Choroid plexus epithelial cell (primary cell): ENCODE measurements at regions not wholly inside any gene's neighbourhood (a gene's known extent, or its start where the extent isn't known, plus 50 kb on each side); places are given as distances from the start of the nearest gene placed in this dataset.

ENCODE experiments used
- DNase-seq: peaks from one replicate; pipeline ENCODE4 v3.0.0-alpha.2; 2010; ENCODE audit warnings: low read depth
- H3K4me3 ChIP-seq: 2 replicates; pipeline ENCODE4 v1.5.1; 2011; ENCODE audit warnings: low read depth, mild to moderate bottlenecking, control low read depth, low read length, moderate library complexity
- TF ChIP-seq, protein P1 (sequence below): conservative IDR thresholded peaks from 2 replicates; pipeline ENCODE4 v1.5.1; 2011; ENCODE audit warnings: low read depth, mild to moderate bottlenecking, control low read depth, inconsistent platforms, low read length, moderate library complexity

DNA sequence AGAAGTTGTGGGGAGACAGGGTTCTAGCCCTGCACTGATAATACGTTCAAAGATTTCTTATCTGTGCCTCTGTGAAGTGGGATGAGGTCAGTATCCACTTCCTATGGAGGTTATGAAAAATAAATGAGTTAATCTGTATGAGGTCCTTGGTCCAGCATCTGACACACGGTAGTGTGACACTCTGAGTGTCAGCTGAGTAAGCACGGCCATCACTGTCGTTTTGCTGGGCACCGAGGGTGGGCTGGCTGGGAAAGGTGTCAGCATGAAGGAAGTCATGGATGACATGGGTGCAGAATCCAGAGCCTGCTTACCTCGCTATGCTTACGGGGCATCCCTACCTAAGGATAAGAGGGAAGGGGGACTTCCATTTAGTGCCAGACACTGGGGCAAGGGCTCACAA, 150.3 kb downstream of the INHBB start:
- no peak overlapping the region for H3K4me3 ChIP-seq
- no peak for DNase-seq
- TF ChIP-seq, protein P1, sequence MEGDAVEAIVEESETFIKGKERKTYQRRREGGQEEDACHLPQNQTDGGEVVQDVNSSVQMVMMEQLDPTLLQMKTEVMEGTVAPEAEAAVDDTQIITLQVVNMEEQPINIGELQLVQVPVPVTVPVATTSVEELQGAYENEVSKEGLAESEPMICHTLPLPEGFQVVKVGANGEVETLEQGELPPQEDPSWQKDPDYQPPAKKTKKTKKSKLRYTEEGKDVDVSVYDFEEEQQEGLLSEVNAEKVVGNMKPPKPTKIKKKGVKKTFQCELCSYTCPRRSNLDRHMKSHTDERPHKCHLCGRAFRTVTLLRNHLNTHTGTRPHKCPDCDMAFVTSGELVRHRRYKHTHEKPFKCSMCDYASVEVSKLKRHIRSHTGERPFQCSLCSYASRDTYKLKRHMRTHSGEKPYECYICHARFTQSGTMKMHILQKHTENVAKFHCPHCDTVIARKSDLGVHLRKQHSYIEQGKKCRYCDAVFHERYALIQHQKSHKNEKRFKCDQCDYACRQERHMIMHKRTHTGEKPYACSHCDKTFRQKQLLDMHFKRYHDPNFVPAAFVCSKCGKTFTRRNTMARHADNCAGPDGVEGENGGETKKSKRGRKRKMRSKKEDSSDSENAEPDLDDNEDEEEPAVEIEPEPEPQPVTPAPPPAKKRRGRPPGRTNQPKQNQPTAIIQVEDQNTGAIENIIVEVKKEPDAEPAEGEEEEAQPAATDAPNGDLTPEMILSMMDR, result no peak

DNA sequence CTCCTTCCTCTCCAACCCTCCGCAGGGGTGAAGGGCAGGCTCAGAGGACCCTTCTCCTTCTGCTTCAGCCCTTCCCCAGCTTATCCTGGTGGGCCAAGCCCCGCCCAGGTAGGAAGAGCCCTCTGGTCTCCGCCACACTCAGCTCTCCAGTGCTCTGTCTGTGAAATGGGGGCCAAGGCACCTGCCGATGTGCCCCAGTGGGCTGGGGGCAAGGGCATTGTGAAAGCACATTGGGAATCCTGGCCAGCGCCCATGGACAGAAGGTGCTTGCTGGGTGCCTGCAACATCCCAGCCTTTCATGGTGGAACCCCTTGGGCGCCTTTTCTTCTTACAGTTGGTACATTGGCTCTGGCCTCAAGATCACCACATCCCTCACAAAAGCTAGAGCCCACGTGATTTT, 150.8 kb downstream of the INHBB start:
- DNase-seq, result no peak
- TF ChIP-seq, protein P1, result no peak
- H3K4me3 ChIP-seq, result no peak overlapping the region

DNA sequence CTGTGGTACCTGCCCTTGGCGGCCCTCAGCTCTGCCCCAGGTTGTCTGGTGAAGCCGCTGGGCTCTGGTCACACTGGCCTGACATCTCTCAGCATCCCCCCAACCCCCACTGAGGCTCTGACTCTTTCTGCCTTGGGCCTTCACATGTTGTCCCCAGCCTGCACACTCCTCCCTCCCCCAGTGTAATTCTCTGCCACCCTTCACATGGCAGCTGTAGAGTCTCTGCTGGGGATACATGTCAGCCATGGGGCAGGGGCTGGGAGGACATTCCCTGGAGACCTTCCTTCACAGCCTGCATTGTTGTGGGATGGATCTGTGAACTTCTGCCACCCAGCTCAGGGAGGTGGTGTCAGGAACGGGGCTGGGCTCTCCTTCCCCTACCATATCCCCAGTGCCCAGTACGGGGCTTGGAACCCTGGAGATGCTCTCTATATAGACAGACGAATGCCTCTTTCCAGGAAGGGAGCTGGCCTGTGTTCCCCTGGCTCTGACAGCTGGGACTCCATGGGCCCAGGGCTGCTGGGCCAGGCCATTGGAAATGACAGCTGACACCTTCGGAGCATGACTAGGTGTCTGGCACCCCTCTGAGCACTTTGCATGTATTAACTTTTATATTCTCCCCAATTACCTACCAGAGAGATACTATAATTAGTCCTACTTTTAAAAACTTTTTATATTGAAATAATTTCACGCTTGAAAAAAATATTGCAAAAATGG, 151.5 kb downstream of the INHBB start:
- TF ChIP-seq, protein P1, result no peak
- no peak for DNase-seq
- H3K4me3 ChIP-seq, result no peak overlapping the region

DNA sequence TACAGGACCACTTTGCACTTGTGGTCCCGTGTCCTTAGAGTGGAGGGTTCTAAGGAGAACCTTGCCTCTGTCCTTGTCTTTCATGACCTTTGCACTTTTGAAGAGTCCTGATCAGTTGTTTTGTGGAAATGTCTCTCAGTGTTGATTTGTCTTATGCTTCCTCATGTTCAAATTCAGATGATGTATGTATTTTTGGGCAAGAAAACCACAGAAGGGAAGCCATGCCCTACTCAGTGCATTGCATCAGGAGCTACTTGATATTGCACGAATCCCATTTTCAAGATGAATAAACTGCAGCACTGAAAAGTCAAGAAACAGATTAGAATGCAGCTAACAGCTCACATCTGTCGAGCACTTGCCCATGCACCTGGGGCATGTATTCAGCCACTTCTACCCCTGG, 152.2 kb downstream of the INHBB start:
- TF ChIP-seq, protein P1, result no peak
- no peak for DNase-seq
- no peak overlapping the region for H3K4me3 ChIP-seq

DNA sequence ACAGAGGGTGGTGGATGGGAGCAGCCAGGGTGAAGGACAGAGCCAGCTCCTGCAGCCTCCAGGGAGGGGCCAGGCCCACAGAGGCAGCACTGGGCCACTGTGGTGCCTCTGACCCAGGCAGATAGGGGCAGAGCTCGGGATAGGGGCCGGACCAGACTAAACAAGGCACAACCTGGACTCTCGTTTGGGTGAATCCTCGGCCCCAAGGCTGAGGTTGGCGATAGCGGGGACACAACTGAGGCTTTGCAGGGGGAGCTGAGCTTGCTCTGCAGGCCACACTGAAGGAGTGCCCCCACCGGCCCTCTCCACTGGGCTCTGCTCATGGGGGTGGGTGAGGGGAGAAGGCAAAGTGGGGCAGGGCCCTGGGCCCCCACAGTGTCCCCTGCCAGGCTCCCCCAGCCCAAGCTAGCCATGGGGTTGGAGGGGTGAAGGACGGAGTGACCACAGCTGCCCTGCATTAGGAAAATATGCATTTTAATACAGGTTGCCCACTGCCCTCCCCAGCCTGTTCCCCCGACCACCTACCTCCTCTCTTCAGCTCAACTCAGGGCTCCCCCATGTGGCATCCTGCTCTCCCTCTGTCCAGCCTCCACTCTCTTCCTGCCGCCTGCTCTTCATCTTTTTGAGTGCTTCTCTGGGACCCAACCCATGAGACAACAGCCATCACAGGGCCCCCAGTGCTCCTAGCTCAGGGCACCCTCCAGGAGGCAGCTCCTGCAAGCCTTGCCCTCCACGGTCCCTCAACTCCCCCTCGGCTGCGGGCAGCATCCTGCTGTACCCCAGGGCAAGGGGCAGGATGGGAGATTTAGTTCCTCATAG, 152.8 kb downstream of the INHBB start:
- DNase-seq, result no peak

DNA sequence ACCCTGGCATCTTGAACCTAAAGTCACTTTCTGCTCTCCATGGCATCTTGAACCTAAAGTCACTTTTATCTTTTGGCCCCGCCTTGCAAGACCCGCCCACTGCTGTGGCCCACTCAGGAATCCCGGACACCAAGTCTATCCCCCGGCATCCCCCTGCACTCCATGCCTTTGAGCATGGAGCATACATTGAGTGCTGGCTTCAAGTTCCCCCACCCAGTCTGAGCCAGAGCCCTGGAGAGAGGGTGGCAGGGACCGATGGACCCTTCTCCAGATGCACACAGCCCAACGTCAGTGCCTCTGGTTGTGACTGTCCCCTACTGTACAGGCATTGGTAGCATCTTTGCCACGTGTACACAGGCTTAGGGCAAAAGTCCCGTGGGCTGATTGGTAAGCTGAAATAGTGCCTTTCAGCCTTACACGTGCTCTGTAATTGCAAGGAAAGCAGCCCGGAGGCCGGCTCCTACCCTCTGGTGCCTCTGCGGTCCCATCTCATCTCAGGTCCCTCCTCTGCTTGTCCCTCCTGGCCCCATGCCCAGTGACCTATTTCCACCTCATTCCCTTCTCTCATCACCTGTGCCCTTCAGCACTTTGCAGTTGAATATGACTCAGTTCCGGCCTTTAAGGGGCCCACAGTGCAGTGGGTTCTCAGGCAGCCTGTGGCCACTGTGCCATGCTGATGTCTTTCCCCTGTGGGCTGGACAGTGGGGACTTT, 154.0 kb downstream of the INHBB start:
- TF ChIP-seq, protein P1, result no peak

More for the DNA sequence above, 152.8 kb downstream of the INHBB start:
- H3K4me3 ChIP-seq, result no peak overlapping the region
- TF ChIP-seq, protein P1, result no peak

More for the DNA sequence above, 154.0 kb downstream of the INHBB start:
- no peak overlapping the region for H3K4me3 ChIP-seq
- no peak for DNase-seq
